ENCODE measurements at regions not wholly inside any gene's neighbourhood (a gene's known extent, or its start where the extent isn't known, plus 50 kb on each side); places are given as distances from the start of the nearest gene placed in this dataset.

DNA sequence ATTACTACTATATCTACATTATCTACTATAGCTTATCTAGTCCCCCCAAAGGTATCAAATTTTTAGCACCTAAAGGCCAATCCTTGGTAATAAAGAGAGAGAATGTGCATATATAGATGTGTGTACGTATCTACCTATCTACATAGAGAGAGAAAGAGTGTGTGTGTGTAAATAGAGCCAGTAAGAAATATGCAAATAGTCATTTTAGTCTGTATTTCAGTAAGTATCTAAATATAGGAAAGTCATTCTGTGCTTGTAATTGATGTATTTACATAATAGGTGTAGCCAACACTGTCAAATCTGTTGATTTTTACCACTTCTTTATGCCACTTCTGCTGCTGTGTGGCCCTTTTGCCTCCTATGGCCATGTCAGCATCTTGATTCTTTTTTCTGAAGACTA, 284.5 kb upstream of the TFPI start:
- TF ChIP-seq CTCF (IDR thresholded peaks at IDR 0.05) (no peak), POLR2A (IDR thresholded peaks at IDR 0.05) (no peak)

All from body of pancreas (tissue), 4 donors.